Hematopoietic multipotent progenitor cell (in vitro differentiated cells): ENCODE measurements at regions not wholly inside any gene's neighbourhood (a gene's known extent, or its start where the extent isn't known, plus 50 kb on each side); places are given as distances from the start of the nearest gene placed in this dataset.
"Not testable (repeated sequence)": the region's sequence is repeated elsewhere in the genome, so short reads cannot be mapped to it uniquely, and the experiment has no call there.

ENCODE experiments used
- DNase-seq, 3 donors: peaks; one replicate each; pipeline ENCODE4 v3.0.0-alpha.2; 2011 to 2015; ENCODE audit warnings: low read depth in 2 of 3, low spot score in 2 of 3

- no peak for DNase-seq
These were observed 76.0 kb upstream of the RGPD5 start for GRCh38 chr2:109718139-109718538.

DNA sequence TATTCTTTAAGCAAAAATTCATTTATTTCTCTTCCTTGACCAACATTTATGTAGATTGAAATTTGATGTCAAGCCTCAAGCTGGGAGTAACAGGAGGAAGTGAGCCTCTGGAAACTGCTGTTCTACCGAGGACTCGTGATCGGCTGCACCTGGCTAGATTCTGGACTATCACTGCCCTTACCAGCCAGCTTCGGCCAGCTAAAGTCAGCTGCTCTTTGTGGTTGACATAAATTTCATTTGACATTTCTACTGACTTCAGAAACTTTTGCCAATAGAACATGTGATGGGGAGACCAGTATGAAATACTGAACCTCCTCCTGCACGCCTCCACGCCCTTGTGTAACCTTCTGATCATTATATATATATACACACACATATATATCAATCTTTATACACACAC lies 74.2 kb upstream of the RGPD5 start:
- no peak for DNase-seq

- DNase-seq, result no peak
These were observed 73.6 kb upstream of the RGPD5 start for GRCh38 chr2:109720380-109721106.

DNA sequence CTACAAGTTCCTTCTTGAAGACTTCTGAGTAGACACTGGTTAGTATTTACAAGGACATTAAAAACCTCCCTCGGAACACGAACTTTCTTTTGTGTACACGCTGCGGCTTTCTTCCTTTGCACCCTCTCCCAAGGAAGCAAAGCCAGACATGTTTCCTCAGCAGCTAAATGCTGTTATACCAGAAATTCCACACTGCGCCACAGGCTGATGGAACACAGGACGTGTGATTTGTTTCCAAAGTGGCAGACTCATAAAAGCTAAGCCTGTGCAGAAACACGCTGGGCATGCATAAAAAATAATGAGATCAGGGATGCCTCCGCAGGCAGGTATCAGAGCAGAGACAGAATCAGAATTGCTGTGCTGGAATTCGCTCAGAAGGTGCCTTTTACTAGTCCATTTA lies 73.0 kb upstream of the RGPD5 start:
- DNase-seq, result no peak

DNA sequence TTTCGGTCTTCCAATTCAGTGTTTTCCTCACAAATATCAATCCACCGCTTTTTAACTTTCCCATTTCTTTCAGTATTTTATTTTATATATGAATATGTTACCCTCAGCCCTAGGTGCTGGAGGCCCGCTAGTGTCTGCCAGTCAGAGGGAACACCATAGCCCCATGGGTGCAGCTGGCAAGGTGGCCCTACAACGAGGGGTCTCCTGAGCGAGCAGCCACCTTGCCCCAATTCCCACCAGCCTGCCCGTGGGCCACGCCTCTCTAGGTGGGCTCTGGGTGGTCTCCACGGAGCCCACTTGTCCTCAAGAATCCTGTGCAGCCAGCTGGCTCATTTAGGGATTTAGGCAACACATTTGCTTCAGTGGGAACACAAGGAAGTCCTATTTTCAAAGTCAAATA lies 72.5 kb upstream of the RGPD5 start:
- DNase-seq, result no peak

DNA sequence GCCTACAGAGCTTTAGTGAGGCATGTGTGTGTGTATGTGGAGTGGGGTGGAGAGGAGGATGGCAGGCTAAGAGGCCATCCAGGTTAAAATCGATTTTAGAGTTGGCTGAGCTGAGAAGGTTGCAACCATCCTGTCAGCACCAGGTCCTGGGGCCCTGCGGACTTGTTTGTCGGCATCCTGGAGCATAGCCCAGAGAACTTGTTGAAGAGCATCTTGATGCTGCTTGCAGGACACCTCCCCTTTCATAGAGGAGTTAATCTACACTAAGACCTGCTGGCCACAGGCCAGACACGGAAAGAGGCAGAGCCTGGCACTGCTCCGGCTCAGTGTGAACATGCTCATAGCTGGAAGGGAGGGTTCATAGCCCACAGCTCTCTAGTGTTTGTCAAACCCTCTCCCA lies 72.1 kb upstream of the RGPD5 start:
- no peak for DNase-seq

- not testable (repeated sequence) for DNase-seq
These were observed 71.5 kb upstream of the RGPD5 start for GRCh38 chr2:109722640-109723039.

- not testable (repeated sequence) for DNase-seq
These were observed 71.0 kb upstream of the RGPD5 start for GRCh38 chr2:109723153-109723552.

DNA sequence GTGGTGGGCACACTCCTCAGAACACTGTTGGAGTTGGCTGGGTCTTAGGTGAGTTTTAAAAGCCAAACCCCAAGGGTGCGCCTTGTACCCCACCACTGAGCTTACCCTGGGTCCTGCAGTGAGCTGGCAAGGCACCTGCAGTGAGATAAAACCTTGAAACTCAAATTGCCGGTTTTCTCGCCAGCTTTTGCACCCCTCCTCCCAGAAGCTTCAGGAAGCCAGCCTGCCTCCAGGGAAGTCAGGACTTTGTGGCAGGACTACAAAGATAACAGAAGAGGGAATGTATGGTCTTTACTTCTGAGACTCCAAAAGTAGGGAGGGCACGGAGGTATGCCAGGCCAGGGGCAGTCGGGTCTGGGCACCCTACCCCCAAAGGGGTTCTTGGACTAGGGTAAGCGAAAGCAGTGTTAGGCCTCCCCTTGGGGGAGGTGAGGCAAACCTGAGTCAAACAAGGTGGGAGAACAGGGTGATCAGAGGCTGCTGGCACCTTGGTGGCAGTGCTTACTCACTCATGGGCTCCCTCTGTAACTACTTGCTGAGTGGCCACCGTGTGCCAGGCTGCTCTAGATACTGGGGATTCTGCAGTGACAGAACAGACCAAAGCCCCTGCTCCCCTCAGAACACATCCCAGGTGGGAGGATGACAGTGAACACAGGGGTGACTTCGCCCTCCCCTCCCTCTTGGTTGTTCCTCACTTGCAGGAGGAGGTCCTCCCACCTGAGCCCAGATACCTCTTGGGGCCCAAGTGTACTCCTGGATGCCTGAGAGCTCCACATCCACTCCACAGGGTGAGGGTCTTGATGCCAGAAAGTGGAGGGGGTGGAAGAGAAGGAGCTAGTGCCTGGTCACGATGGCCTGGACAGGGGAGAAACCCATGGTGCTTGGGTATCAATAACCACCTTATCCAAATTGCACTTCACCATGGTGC lies 69.3 kb upstream of the RGPD5 start:
- no peak for DNase-seq

DNA sequence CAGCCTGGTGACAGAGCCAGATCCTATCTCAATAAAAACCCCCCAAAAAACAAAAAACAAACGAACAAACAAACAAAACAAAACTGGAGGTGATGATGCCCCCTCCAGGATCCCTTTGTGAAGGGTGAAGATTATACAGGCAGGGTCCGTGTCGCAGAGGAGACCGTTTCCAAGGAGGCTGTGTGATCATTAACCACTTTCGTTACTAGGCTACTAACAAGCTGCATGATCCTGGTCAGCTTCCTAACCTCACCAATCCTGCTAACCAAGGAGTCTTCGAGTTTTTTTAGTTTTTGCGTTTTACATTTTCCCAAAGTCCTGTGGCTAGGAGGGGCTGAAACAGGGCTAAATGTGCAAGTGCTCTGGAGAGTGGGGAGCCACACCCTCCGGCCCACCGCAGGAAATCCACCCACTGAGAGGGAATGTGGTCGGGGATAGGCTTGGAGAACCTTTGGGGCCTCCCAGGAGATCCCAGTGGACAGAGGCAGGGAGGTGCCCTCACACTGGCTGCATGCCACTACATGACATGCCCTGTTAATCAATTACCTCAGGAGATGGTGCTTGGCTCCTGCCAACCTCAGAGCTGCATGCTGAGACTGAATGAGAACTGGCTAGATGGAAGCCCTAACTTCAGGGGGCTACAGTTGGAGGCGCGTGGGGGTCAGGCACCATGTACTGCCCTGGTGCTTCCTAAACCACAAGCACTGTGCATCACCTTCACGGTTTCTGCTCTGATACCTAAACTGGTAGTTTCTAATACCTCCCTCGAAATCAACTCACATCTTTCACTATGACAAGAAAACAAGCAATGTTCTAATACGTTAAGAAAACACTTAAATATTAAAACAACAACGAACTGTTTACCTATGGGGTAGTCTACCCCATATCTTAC lies 67.5 kb upstream of the RGPD5 start:
- DNase-seq, result no peak

DNA sequence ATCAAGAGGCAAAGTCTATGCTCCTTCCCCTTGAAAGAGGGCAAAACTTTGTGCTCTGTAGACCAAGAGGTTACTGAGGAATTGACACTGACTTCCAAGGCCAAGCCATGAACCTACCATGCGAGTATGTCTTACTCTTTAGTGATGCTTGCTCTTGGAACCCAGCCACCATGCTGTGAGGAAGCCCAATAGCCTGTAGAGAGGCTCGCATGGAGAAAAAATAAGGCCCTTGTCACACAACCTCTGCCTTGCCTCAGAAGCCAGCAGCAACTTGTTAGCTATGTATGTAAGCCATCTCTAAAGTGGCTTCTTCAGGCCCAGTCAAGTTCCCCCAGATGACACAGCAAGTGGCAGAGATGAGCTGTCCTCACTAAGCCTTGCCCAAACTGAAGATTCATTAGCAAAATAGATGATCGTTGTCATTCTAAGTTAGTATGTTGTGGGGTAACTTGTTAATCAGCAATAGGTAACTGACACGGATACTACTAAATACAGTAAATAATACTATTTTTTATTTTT lies 66.1 kb upstream of the RGPD5 start:
- DNase-seq, result no peak

DNA sequence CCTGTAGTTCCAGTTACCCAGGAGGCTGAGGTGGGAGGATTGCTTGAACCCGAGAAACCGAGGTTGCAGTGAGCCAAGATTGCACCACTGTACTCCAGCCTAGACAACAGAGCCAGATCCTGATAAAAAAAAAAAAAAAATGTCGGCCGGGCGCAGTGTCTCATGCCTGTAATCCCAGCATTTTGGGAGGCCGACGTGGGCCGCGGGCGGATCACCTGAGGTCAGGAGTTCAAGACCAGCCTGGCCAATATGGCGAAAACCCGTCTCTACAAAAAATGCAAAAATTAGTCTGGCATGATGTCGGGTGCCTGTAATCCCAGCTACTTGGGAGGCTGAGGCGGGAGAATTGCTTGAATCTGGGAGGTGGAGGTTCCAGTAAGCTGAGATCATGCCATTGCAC lies 60.4 kb upstream of the RGPD5 start:
- not testable (repeated sequence) for DNase-seq

- peak in 2 of 3 donors; percentile 16 to 64 for DNase-seq
These were observed 57.8 kb upstream of the RGPD5 start for GRCh38 chr2:109736177-109736827.
